Fibroblast of the aortic adventitia (primary cell): ENCODE measurements at regions not wholly inside any gene's neighbourhood (a gene's known extent, or its start where the extent isn't known, plus 50 kb on each side); places are given as distances from the start of the nearest gene placed in this dataset.

Source experiments
- DNase-seq: peaks from one replicate; pipeline ENCODE4 v3.0.0-alpha.2; 2010; ENCODE audit warnings: low read depth
- H3K4me3 ChIP-seq: 2 replicates; pipeline ENCODE4 v1.5.1; 2011; ENCODE audit warnings: low read depth, mild to moderate bottlenecking, control low read depth, low read length, moderate library complexity
- TF ChIP-seq, protein P1 (sequence below): IDR thresholded peaks from 2 replicates; pipeline ENCODE4 v1.5.1; 2011; ENCODE audit warnings: mild to moderate bottlenecking, low read length, control low read depth, inconsistent platforms; ENCODE audit not compliant: insufficient read depth

DNA sequence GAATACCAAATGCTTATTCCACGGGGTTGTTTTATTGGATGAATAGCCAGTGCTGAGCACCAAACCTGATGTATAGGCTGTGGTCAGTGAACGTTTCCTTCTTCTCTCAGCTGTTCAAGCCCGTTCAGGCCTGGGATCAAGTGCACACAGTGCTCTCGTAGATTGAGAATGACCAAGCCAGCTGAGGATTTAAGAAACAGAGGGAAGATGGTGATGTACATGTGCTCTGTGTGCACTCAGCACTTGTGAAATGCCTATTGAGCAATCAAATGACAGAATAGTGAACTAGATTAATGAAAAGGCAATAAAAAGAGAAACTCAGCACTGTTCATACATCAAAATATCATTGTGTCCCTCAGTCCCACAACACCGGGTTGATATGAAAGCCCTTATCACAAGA is 302.5 kb downstream of the BMPER start:
- DNase-seq = no peak
- TF ChIP-seq, protein P1, sequence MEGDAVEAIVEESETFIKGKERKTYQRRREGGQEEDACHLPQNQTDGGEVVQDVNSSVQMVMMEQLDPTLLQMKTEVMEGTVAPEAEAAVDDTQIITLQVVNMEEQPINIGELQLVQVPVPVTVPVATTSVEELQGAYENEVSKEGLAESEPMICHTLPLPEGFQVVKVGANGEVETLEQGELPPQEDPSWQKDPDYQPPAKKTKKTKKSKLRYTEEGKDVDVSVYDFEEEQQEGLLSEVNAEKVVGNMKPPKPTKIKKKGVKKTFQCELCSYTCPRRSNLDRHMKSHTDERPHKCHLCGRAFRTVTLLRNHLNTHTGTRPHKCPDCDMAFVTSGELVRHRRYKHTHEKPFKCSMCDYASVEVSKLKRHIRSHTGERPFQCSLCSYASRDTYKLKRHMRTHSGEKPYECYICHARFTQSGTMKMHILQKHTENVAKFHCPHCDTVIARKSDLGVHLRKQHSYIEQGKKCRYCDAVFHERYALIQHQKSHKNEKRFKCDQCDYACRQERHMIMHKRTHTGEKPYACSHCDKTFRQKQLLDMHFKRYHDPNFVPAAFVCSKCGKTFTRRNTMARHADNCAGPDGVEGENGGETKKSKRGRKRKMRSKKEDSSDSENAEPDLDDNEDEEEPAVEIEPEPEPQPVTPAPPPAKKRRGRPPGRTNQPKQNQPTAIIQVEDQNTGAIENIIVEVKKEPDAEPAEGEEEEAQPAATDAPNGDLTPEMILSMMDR = no peak
- H3K4me3 ChIP-seq = no peak overlapping the region

DNA sequence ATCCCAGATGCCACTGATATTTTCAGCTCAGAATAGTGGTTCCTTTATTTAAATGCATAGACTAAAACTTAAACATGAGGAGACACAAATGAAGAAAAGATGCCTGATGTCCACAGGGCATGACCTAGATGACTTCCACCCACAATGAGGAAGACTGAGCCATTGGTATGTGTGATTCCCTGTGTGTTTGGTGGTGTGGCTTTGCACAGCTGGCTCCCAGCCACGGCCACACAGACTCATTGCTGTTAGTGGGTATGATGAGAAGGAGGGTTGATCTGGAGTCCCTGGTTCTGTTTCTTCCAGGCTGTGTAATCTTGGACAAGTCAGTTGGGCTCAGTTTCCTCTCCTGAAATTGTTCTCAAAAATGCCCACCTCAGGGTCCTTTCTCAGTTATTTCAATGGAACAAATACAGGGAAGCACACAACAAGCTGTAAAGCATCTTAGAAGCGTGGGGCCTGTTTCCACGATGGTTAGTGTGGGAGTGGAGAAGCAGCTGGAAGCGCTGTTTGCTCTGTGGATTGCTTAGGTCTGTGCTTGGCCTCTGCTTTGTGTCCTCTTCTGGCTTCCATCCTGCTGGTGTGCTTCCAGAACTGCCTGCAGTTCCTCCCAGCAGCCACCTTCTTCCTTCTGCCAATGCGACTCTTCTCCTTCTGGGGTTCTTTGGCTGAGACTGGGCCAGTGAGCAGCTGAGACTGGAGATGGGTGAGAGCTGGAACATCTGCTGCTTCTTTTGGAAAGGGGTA is 303.7 kb downstream of the BMPER start:
- TF ChIP-seq, protein P1 = no peak
- peak; percentile 22 for DNase-seq
- H3K4me3 ChIP-seq = no peak overlapping the region

DNA sequence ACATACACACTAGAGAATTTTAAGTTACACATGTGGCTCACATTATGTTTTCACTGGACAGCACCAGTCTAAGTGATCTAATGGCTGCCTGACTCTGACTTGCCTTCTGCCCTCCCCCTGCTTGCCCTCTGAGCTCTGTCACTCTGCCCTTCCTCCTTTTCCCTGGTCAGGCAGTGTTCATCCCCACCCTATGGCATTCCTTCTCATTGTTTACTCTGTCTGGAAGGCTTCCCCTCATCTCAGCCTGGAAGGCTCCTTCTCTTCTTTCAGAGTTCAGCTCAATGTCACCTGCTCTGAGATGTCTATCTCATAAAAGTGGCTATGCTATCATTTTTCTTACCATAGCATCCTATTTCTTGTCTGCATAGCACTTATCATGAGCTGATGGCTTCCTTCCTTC is 305.7 kb downstream of the BMPER start:
- no peak for DNase-seq
- no peak overlapping the region for H3K4me3 ChIP-seq

DNA sequence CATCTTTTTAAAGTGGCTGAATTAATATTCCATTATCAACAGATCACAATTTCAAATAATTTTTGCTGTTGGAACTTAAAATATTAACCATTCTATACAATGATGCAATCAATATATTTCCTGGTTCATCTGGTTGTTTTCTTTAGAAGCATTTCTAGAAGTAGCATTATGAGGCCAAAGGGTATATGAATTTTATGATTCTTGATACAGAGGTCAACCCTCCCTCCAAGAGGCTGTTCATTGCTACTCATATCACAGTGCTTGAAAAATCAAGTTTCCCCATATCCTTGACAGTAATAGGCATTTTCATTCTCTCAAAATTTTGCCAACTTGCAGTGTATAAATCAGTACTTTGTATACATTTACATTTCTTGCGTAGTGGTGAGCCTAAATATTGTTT is 312.6 kb downstream of the BMPER start:
- H3K4me3 ChIP-seq = no peak overlapping the region
- TF ChIP-seq, protein P1 = no peak
- no peak for DNase-seq

More for the DNA sequence above, 305.7 kb downstream of the BMPER start:
- TF ChIP-seq, protein P1 = no peak

DNA sequence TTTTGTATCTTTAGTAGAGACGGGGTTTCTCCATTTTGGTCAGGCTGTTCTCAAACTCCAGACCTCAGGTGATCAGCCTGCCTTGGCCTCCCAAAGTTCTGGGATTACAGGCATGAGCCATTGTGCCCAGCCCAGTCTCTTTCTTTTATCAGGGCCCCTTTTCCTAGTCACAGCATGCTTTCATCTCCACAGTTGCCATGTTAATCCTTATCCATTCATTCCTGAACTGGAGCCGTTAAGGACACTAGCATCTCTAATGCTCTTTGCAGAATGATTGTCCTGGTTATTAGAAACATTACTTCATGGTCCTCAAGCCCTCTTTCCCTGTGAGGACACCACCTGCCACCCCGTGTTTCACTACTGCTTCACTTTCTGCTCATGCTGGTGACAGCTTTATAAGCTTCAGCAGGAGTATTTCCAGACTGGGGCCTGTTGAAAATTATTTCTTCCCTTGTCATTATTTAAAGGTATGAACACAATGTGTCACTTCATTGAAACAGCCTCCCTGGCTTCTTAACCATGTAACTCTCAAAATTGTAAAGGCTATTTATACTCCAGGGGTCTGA is 313.9 kb downstream of the BMPER start:
- no peak for DNase-seq
- TF ChIP-seq, protein P1 = no peak
- H3K4me3 ChIP-seq = no peak overlapping the region

DNA sequence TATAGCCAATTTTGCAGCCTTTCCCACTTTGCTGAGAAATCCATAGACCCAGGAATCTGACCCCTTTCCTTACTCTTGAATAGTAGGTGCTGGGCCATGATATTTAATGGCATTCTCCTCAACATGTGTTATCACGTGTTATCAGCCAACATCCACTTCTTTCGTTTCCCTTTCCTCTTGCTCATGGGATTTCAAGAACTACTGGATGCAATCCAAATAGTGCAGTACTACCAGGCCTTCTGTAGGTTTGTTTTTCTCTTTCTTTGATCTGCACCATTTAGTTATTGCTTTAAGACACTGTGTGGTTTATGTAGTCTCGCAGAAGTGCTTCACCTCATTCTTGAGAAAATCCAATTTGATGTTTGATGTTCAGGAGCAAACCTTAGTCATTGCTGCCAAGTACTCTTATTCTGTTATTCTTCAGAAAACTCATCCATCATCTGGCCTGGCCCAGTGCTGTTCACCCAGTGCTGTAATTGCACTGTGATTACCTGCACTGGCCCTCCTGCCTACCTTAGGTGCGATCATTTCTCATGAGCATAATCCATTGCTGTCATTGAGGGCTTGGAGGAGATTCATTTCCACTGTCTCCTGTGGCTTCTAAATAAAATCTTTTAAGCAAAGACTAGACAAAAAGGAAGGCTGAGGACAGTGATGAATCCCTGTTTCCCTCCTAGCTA is 315.3 kb downstream of the BMPER start:
- DNase-seq = no peak
- TF ChIP-seq, protein P1 = no peak
- H3K4me3 ChIP-seq = no peak overlapping the region
